H1 (cell line): ENCODE measurements at regions not wholly inside any gene's neighbourhood (a gene's known extent, or its start where the extent isn't known, plus 50 kb on each side); places are given as distances from the start of the nearest gene placed in this dataset.

ENCODE experiments used
- FOSL1 ChIP-seq: IDR thresholded peaks from 2 replicates; pipeline ENCODE4 v1.6.1; 2011; ENCODE audit warnings: mild to moderate bottlenecking, low read depth, low read length, moderate library complexity; ENCODE audit not compliant: insufficient read depth

DNA sequence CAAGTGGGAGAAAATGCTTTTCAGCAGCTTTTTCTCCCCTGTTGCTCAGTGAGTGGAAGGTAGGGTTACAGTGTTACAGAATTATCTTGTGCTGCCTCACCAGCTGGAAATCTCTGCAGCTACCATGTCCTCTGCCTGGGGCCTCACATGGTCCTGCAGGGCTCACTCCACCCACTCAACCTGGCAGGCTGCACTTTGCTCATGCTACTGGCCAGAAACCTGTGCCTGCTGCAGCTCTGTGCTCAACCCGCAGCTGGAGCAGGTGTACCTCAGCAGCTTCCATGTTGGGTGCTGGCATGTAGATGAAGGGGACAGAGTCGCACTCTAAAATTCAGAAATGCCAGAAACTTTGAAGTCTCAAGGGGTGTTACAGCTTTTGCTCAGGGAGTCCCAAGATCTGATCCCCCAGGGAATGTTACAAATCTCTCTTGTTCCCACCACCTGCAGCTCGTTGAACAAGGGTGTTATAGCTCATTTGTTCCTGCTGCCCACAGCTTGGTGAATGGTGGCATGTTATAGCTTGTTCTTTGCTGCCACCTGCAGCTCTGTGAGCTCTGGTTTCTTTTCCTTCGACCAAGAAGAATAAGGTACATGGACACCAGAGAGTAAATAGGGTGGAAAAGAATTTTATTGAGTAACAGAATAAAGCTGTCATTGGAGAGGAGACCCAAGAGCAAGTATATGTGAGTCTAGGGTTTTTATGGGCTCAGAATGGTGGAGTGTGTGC, 845.8 kb downstream of the TECRL start (continued):
- no peak for TF ChIP-seq FOSL1
